H4 (cell line): ENCODE measurements at regions not wholly inside any gene's neighbourhood (a gene's known extent, or its start where the extent isn't known, plus 50 kb on each side); places are given as distances from the start of the nearest gene placed in this dataset.
A peak's percentile ranks its signal among the peaks of the same experiment; 100 is the strongest.

ENCODE experiments used
- DNase-seq: peaks from one replicate; pipeline ENCODE4 v3.0.0-alpha.2; 2015; ENCODE audit warnings: low spot score

DNA sequence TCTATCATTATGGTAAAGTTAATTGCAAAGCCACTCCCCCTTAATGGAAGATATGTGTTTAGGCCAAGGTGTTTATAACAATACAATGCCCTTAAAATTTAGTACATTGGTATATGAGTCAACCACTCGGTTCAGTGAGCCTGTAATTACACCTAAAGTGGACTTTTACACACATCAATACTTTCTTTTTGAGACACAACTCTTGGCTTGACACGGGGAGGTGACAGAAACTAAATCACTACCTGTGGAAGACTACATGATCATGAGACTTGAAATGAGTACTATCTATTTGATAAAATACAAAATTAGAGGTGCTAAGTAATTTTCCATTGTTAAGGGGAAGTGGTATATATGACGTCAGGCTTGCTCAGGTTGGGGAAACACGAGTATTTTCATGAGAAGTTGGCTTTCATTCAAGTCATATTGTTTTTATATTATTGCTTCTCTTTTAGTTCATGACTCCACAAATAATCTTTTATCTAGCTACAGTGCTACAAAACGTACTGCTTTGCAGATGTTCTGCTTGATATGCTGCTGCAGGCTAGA lies 918.3 kb downstream of the ARAP2 start:
- no peak for DNase-seq

DNA sequence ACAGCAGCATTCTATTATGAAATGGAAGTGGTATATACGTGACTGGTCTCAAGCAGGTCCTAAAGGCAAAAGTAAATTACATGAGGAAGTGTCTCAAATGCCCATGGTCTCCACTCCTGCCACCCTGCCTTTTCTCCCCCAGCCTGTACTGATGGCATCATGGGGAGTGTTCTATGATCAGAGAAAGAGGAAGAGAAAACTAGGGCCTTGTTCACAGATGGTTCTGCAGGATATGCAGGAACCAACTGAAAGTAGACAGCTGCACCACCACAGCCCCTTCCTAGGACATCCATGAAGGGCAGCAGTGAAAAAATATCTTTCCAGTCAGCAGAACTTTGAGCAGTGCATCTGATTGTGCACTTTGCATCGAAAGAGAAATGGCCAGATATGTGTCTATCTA lies 901.5 kb downstream of the ARAP2 start:
- DNase-seq = no peak

GRCh38 chr4:35347276-35347675 lies 897.0 kb downstream of the ARAP2 start:
- no peak for DNase-seq

DNA sequence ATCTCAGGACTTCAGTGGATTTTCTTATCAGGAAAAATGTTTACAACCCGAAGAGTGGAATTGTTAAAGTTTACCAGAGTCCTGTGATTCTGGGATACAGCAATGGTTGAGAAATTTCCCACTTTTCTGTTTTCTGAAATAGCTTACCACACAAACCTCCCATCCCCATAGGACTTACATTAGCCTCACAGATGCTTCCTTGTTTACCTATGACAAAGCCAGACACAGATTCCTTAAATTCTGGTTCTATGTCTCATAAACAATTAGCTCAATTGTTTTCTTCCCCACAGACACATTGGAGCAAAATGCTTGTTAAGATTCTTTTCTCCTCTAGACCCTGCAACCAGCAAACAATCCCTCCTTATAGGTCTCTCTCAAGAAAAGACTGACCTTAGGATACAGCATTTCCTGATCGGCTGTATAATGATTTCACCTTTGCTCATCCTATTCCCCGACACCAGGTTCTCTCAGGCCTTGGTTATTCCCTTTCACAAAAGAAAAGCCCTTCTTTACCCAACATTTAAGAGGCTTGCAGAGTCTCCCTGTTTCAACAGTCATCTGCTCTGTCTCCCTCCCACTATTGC lies 886.2 kb downstream of the ARAP2 start:
- DNase-seq = peak; percentile 48

- peak; percentile 14 for DNase-seq
Measured at GRCh38 chr4:35364321-35364870, 879.9 kb downstream of the ARAP2 start.

DNA sequence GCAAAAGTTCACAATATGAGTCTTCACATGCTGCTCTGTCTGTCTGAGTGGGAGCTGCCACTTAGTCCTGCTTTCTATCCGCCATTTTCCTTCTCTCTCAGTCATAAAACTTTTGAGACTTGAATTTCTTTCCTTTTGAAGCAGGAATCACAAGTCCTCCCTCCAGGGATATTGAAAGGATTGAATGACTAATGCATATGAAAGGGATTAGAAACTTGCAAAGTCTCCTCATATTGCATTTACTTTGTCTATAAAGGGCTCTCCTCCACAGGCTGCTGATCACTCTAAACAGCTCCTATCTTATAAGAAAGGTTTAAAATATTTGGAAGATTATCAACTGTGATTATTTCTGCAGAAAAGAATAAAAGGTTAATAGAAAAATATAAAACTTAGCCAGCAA lies 879.1 kb downstream of the ARAP2 start:
- no peak for DNase-seq

DNA sequence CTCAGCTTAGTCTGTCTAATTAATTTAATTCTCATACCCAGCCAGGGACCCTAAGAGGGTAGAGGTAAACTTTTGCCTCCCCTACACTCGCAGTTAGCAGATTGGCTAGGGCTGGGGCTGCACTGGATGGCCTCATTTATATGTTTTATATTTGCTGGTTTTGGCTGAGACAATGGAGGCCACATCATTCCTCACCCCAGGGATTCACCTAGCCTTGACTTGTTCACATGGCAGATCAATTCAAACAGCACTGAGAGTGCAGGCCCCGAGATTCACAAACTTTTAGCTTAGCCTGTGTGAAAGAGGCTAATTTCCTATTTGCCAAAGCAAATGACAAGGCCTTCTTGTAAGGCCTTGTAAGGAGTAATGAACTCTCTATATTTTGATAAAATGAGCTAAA lies 844.4 kb downstream of the ARAP2 start:
- DNase-seq = no peak

DNA sequence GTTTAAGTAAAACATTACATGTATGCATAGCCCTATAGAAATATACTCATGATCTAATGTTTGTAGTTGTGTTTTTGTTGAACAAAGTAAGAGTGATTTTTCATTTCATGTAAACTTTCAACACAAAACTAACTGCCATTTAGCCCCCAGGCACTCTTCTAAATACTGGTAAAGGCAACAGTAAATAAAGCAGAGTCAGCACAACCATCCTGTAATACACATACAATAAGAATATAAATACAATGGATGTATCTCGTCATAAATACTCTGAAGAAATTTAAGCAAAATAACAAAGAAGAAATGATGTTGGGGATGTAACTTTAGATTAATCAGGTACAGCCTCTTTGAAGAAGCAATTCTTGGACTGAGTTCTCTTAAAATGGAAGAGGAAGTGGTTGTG lies 821.2 kb downstream of the ARAP2 start:
- DNase-seq = no peak

DNA sequence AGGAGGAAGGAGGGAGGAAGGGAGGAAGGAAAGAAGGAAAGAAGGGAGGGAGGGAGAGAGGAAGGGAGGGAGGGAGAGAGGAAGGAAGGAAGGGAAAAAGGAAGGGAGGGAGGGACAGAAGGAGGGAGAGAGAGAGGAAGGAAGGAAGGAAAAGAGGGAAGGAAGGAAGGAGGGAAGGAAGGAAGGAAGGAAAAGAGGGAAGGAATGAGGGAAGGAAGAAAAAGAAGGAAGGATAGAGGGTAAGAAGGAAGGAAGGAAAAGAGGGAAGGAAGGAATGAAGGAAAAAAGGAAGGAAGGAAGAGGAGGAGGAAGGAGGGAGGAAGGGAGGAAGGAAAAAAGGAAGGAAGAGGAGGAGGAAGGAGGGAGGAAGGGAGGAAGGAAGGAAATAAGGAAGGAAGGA lies 796.8 kb downstream of the ARAP2 start:
- DNase-seq = no peak

- DNase-seq = no peak
Measured at GRCh38 chr4:35459045-35459444, 785.3 kb downstream of the ARAP2 start.

DNA sequence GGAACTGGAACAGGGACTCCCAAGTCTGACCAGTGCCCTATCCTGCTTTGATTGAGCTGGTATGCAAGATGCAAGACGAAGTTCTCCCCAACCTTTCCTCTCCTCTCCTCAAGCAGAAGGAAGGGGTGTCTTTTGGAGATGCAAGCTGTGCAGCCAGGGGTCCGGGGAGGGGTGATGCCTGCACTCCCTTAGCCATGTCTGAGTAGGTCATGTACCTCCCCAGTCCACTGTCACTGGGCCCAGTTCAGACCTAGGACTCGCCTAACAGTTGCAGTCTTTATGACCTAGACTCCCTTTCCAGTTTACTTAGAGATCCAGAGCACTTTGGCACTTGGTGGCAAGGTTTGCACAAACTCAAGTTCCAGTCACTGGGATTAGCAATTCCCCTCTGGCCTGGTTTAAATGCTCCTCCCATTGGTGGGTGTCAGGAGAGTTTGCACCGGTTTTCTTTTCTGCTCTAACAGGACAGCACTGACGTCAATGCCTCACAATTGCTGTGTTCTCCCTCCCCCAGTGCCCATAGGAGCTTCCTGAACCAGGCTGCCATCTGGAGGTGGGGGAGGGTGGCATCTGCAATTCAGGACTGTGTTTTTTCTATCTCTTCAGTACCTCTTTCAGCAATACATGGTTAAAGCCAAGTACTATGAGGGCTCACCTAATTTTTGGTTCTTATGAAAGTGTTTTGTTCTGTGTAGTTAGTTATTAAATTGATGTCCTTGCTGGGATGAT lies 782.2 kb downstream of the ARAP2 start:
- peak; percentile 50 for DNase-seq

DNA sequence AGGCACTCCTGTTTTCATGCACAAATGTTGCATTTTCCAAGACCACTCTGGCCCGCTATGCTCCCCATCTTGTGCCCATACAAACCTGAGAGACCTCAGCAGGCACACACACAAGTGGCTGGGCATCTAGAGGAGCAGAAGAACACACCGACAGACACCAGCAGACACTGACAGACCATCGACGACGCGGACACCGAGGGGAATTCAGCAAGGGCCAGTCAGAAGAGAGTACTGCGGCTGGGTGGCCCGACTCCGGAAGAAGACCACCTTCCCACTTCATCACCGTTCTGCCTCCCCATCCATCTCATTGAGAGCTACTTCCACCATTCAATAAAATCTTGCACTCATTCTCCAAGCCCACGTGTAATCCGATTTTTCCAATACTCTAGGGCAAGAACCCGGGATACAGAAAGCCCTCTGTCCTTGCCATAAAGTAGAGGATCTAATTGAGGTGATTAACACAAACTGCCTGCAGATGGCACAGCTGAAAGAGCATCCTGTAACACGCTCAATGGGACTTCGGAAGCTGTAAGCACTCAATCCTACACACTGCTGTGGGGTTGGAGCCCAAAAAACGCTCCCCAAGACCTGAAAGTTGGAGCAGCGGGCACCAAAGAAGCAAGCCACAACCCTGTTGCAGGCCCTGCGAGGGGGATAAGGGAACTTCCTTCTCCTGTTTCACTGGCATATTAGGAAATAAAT lies 780.9 kb downstream of the ARAP2 start:
- no peak for DNase-seq

GRCh38 chr4:35464964-35465528 lies 779.3 kb downstream of the ARAP2 start:
- DNase-seq = no peak

GRCh38 chr4:35491093-35491492 lies 753.2 kb downstream of the ARAP2 start:
- DNase-seq = no peak

DNA sequence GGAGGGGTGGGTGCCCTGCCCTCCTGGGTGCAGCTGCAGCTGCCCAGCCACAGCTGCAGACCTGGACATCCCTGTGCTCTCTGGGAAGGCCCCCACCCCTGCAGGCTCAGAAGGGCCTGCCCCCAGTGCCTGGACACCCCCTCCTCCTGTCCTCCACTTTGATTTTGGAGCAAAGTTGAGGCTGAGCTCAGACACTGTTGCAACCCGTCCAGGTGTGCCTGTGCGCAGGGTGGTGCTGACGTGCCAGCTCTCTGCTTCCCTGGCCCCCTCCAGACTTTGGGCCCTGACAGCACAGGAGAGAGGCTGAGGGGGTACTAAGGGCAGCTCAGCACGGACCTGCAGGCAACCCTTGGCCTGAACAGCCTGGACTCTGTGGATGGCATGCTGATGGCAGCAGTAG lies 750.3 kb downstream of the ARAP2 start:
- DNase-seq = no peak

DNA sequence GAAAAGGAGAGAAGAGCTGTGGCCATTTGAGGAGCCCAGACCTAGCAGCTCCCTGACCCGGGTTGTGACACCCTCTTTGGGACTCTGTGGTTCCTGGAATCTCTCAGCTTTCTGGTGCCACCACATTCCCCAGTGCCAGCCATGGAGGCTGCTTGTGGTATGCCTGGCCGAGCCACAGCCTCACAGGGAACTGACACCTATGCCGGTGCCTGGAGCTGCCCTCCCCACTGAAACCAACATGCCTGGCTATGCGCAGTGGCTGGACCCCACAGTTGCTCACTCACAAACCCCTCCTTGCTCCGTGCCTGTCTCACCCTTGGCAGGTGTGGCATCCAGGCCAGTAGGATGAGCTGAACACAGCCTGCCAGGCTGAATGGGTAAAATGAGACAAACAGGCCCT lies 749.4 kb downstream of the ARAP2 start:
- DNase-seq = no peak

DNA sequence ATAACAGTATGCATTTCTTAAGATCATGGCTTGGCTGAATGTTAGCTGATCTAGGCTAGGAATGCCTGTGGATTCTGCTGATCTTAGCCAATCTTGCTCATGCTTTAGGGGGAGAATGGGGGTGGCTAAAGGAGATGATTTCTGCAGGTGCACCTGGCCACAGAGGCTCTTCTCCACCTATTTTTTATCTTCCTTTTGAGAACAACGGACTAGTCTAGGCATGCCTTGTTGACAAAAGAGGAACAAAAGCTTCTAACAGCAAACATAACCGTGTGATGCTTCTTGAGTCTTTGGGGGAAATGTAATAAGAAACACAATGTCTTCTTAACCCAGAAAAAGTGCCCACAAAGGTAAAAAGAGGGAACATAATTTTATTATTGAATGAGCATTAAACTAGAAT lies 743.5 kb downstream of the ARAP2 start:
- no peak for DNase-seq

DNA sequence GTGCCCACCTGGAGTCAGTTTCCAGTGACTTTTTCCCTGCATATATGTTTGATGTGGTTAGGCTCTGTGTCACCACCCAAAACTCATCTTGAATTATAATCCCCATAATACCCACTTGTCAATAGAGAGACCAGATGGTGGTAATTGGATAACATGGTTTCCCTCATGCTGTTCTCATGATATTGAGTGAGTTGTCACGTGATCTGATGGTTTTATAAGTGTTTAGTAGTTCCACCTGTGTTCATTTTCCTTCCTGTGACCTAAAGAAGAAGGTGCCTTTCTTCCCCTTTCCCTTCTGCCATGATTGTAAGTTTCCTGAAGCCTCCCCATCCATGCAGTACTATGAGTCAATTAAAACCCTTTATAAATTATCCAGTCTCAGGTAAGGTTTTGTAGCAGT lies 740.9 kb downstream of the ARAP2 start:
- no peak for DNase-seq

- no peak for DNase-seq
Measured at GRCh38 chr4:35506161-35506560, 738.2 kb downstream of the ARAP2 start.

GRCh38 chr4:35511851-35512250 lies 732.5 kb downstream of the ARAP2 start:
- no peak for DNase-seq

DNA sequence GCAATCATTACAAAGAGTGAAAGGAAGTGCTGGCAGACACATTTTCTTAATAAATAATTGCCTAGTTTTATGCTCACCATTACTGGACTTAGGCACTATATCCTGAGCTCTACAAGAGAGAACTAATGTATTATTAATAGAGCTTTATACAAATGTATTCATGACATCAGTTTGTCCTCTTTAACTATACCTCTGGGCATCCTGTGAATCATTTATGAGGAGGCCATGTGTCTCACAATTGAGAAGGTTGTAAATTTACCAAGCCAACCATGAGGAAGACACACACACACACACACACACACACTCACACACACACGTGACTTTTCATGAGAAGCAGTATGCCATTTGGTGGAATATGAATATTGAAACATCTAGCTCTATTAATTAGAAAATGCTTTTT lies 728.2 kb downstream of the ARAP2 start:
- no peak for DNase-seq

- no peak for DNase-seq
Measured at GRCh38 chr4:35520059-35520458, 724.3 kb downstream of the ARAP2 start.
